ENCODE measurements at regions not wholly inside any gene's neighbourhood (a gene's known extent, or its start where the extent isn't known, plus 50 kb on each side); places are given as distances from the start of the nearest gene placed in this dataset.

- TF ChIP-seq CTCF (IDR thresholded peaks at IDR 0.05; ENCODE audit: low read depth, low read length) = no peak
- TF ChIP-seq EZH2phosphoT487 (IDR thresholded peaks at IDR 0.05; ENCODE audit: low read depth) = no peak
Measured at GRCh38 chr6:135738636-135739035, 112.9 kb upstream of the PDE7B start.
